Activated CD8-positive, alpha-beta memory T cell treated with anti-CD3 and anti-CD28 coated beads for 48 hours (primary cell): ENCODE measurements at regions not wholly inside any gene's neighbourhood (a gene's known extent, or its start where the extent isn't known, plus 50 kb on each side); places are given as distances from the start of the nearest gene placed in this dataset.
"Not testable (repeated sequence)": the region's sequence is repeated elsewhere in the genome, so short reads cannot be mapped to it uniquely, and the experiment has no call there.

ENCODE experiments used
- DNase-seq, 3 experiments: peaks; one replicate each; pipeline ENCODE4 v3.0.0-alpha.2; 2020; ENCODE audit warnings: low read depth in 2 of 3, low spot score in 2 of 3

DNA sequence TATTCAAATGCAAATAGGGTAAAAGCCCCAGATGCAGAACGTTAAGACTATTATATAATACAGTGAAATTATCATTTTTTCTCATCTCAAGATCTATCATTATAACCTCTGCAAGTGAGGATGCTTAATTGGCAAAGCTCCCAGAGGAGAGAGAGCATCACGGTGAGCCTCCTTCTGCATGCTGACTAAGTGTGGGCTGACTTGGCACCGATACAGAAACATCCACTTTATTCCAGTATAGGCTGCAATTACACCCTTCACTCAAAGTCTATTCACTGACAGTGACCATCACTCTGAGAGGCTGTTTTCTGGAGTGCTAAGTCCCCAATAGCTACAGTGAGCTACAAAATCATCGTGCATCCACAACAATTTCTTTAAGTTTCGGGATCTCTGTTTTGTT lies 171.1 kb upstream of the NBPF9 start:
- not testable (repeated sequence) for DNase-seq

DNA sequence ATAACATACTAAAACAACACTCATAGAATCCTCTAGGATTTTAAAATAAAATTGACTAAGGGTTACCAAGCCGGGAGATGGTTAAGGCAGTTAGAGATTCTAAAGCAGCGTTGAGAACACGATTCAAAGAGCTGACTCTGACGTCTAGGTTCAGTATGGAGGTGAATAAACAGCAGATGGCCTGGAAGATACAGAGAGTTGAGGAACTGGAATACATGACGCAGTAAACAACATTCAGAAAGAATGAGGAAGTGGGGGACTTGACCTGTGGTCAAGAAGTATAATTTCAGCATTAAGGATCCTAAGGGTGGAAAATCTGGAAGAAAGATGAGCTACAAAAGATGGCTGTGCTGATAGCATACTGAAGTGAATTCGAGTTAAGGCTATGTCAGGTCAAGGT lies 172.5 kb upstream of the NBPF9 start:
- not testable (repeated sequence) for DNase-seq

DNA sequence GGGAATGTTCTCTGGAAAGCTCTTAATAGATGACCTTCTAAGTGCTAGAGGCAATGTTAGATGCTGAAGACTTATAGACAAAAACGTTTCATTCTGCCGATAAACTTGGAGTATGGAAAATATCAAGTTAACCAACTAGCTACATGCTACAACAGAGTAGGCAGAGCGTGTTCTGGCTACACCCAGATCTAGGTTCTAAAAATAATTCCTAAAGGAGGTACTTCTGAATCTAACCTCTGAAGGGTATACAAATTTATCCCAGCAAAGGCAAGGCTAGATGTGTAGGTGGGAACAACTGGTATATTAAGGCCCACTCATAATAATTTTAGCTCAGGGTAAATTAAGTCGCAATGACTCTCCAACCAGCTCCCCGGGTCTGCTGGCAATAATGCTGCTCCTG lies 173.1 kb upstream of the NBPF9 start:
- not testable (repeated sequence) for DNase-seq

DNA sequence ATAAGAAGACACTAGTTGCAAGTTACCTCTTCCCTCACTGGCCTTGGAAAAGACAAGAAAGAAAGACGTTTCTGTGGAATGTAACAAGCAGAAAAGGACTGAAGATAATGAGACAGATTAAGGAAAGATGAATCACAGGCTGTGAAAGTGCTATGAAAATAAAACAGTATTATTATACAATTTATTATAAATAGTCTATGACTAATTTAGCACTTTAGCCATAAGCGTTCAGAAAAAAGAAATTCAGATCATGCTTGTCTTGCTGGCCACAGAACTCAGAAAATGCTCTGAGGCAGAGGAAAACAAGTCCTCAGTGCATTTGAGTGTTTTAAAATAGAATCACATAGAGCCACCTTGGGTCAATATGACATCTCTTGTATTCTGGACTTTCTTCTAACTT lies 174.8 kb upstream of the NBPF9 start:
- not testable (repeated sequence) for DNase-seq

DNA sequence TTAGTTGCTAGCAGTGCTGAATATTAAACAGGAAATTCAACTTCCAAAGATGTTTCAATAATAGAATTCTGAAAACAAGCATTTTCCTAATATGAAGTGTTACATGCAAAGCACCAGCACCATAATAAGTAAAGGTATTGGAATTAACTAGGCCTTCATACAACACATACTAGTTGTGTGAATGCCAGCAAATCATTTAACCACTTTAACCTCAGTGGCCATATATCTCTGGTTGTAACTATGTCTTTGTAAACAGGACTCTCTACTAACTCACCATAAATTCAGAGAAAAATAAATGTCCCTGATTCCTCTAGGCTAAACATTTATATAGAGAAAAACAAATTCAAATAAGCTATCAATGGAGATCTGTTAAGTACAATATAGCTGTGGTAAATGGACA lies 175.7 kb upstream of the NBPF9 start:
- DNase-seq, result not testable (repeated sequence)

DNA sequence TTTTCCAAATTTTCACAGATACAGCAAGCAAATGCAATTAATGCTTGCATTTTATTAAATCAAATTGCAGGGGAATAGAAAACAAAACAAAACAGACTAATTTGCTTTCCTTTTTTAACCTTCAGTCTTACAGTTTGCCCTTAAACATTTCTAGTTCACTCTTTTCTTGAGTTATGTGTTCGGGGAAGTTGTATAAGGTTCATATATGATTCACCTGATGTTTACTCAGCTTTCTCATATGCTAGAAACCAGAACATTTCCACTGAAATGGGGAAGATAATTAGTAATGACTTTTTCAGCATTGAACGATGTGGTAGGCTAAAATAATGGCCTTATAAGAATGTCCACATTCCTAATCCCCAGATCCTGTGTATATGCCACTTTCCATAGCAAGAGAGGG lies 176.2 kb upstream of the NBPF9 start:
- DNase-seq, result not testable (repeated sequence)

DNA sequence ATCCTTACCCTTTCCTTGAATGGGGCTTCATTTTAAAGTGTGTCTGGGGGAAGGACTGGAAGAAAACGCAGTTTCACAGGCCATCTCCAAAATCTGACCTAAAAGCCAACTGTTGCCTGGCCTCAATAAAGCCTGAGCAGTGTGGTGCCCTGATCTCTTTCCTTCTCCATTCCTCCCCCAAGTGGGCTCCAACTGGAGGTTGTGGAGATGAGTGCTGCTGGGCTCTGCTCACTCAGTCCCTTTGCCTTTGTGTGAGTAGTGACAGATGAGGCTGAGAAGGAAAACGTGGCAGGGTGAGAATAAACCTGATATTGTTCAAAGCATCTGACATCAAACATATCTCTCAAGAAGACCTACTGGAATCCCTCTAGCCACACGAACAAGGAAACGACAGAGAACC lies 181.4 kb upstream of the NBPF9 start:
- not testable (repeated sequence) for DNase-seq

DNA sequence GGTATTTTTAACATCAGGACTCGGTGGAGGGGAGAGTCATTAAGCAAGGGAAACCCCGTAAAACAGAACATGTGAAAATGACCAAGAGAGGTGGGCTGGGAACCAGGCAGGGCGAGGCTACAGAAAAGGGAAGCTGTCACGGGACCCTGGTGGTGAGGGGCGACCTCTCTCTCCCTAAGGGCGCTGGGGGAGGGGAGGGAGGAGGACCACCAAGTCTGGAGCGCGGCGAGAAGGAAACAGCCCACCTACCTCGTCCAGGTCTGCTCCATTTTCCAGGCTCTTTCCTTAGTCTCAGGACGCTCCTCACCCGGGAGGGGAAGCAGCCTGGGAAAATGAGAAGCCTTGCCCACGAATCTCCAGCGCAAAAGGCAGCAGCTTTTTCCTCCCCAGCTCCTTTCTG lies 181.9 kb upstream of the NBPF9 start:
- DNase-seq, result not testable (repeated sequence)

DNA sequence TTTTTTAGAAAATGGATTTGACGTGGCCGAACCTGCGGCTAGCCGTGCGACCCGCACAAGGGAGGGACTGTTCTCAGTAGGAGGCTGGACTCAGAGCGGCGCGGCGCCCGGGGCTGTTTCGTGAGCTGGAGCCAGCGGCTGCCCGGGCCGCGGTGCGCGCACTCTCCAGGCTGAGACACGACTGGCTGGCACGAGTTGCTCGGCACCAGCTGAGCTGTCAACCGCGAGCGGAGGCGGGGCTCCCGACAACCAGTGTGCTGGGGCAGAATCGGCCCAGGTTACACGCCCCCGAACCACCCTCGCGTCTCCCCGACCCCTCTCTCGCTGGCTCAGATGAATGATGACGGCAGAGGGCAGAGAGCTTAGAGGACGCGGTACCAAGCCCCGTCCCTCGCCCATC lies 182.3 kb upstream of the NBPF9 start:
- peak in 1 of 3 experiments; percentile 2 for DNase-seq

DNA sequence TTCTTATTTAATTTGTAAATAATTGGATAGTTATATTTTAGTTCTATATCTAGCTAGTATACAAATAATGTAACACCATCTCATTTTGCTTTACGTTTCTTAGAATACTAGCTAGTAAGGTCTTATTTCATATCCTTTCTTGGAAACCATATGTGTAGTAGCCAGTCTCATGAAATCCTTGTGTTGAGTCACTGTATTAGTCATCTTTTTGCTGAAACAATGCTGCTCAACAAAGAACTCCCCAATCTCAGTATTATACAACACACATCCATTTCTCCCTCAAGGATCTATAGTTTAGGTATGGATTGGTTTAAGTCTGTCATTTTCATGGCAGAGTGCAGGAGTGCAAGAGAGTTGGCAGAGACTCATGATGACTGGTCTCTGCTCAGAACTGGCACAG lies 185.2 kb upstream of the NBPF9 start:
- not testable (repeated sequence) for DNase-seq

DNA sequence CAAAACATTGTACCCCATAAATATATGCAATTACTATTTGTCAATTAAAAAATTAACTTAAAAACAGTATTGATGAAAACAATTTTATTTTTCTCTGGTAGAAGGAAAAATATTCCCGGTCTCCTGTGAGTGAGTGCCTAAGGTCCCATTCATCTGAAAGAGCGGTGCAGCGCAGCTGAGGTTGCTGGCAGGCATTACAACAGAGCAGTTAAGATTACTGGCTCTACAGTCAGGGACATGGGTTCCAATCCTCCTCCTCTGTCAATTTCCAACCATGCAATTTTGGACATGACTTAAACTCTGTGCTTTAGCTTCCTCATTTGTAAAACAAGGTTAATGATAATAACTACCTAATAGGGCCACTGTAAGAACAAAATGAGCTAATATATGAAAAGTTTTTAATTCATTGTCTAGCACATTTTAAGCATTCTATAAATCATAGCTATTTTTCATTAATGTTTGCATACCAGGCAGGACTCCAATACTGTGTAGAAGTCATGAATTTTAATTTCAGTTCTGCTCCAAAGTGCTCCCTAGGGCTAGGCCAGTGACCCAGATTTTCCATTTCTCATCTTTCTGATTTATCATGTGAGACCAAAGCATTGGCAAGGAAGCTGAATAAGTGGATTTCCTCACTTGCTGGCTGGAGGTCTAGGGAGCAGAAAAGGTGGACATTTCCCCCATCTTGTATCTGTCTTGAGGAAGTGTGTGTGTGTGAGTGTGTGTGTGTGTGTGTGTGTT lies 174.2 kb upstream of the NBPF19 start:
- not testable (repeated sequence) for DNase-seq

DNA sequence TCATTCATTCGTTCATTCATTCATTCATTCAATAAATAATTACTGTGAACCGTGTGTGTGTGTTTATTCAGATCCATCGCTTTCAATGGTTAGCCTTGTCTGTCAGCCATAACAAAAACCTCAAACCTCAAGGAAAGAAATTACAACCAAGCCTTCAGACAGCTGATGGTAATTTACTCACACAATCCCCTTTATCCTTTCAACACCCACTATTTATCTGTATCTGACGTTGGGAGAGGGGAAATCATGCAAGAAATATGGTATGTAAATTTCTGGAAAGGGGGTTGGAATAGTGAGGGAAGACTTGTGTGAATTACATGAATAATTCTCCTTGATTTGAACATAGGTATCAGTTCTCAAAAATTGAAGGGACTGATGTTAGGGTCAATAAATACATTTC lies 173.6 kb upstream of the NBPF19 start:
- not testable (repeated sequence) for DNase-seq

DNA sequence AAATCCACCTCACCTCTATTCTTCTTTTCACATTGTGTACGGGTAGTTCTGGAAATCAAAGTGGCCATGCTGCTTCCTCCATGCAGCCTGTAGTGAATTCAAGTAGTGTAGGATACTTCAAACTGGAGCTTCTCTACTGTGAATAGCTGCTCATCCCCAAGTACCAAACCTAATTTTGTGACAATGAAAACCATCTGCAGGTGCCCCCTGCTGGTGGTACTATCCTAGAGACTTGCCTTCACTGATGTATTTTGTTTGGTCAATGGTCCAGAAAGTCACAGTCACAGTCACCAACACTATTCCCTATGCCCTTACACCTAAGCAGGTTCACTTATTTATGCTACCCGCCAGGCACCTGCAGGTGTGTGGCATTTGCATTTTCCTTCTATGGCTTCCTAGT lies 170.0 kb upstream of the NBPF19 start:
- DNase-seq, result not testable (repeated sequence)

DNA sequence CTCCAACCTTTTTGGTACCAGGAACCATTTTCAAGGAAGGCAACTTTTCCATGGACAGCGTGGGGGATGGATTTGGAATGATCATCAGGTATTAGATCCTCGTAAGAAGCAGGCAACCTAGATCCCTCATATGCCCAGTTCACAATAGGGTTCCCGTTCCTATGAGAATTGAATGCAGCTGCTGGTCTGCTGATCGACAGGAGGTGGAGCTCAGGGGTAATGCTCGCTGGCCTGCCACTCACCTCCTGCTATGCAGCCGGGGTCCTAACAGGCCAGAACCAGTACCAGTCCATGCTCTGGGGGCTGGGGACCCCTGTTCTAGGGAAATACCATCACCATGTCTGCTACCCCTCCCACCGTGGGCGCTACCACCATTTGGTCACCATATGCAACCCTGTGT lies 167.2 kb upstream of the NBPF19 start:
- not testable (repeated sequence) for DNase-seq

DNA sequence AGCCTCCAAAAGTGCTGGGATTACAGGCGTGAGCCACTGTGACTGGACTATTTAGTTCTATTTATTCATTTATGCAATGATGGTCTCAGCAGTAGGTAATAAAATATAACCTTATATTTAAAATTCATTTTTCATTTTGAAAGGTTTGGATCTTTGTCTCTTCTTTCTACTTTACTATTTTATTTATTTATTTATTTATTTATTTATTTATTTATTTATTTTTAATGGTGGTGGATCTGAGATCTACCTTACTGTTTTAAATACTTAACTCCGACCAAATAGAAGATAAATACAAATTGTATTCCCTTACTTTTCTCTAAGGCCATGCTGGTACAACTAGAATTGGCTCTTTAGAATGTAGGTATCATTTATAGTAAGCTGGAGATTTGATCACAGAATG lies 159.9 kb upstream of the NBPF19 start:
- DNase-seq, result not testable (repeated sequence)

DNA sequence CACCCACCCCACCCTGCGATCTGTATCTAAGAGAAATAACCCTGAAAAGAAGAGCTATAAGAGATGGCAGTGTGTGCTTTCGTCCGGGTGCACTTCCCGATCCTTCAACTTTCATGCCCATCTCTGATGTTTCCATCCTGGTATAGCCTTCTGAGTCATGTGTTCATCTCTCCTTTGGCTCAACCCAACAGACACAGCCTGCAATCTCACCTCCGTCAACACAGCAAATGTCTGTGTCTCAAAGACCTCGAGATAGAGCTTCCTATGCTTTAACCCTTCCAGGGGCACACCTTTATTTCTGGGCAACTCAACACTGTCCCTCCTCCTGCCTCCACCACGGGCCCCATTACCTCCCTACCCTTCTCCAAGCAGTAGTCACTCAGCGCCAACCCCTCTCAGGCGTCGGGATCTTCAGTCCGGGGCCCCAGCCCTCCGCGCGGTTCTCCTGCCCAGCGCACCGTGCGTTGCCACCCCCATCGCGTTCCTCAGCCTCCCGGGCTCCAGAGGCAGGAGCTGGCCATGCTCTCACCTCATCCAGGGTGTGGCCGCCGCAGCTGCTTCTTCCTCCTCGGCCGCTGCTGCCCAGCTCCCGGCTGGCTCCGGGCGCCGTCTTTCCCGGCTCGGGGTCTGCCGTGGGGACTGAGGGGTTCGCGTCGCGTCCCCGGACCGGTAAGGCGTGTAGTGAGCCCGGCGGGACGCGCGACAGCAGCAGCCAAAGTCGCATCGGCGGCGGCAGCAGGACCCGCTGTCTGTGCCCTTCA lies 153.7 kb upstream of the NBPF19 start:
- not testable (repeated sequence) for DNase-seq

DNA sequence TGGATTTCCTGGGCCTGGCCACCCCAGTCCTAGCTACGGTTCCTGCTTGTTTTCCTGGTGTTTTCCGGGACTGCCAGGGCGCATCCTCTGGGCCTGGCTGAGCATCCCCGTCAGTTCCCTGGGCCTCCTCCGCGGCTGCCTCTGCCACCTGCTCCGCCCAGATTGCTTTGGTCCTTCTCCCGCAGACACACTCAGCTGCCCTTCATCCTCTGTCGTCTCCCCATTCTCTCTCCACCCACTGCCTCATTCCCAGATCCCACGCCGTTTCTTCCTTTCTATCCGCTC lies 153.2 kb upstream of the NBPF19 start:
- DNase-seq, result not testable (repeated sequence)

DNA sequence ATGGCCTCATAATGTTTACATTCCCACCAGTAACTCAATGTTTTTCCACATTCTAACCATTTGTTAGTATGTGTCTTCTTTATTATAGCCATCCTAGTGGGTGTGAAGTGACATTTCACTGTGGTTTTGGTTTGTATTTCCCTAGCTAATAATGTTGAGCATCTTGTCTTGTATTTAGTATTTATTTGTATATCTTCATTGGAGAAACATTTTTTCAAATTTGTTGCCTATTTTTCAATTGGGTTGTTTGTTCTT lies 144.8 kb upstream of the NBPF19 start:
- DNase-seq, result not testable (repeated sequence)

DNA sequence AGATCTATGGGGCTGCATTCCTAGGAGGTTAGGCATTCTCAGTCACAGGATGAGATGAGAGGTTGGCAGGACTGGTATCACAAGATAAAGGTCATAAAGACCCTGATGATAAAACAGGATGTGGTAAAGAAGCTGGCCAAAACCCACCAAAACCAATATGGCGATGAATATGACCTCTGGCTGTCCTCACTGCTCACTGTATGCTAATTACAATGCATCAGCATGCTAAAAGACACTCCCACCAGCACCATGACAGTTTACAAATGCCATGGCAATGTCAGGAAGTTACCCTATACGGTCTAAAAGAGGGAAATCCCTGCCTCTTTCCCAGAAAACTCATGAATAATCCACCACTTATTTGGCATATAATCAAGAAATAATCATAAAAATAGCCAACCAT lies 138.8 kb upstream of the NBPF19 start:
- not testable (repeated sequence) for DNase-seq

DNA sequence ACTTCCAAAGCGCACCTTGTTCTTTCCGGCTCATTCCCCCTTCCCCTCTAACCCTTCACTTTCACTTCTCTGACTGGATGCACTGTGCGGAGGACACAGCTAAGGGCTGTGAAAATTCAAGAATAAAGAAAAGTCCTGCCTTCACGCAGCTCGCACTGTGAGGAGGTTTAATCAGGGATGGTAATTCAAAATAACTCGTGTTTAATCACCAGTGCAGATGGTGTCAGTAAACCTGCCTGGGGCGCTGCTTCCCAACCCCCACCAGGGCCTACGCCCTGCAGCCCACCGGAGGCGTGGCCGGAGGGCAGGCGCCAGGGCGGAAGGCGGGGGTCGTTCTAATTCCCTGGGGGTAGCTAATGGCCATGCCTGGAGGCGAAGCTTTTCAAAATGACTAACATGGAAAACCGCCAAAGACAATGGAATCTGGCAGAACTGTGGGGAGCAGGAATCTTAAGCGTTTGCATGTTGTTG lies 136.6 kb upstream of the NBPF19 start:
- not testable (repeated sequence) for DNase-seq

DNA sequence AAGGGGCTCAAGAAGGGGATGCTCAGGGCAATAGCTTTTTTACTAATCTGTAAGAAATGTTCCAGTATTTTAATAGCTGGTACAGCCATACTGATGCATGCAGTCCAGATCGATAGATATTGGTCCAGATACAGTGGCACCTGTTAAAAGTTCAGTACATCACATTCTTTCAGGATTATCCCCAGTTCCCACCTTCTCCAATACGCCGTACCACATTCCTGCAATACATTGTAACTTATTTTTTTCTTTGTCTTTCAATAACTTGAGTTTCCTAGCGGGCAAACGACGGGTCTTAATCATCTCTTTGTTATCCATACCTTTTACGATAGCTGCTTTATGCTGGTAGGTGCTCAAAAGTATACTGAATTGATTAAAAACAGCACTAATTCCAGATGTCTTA lies 136.1 kb upstream of the NBPF19 start:
- DNase-seq, result not testable (repeated sequence)

DNA sequence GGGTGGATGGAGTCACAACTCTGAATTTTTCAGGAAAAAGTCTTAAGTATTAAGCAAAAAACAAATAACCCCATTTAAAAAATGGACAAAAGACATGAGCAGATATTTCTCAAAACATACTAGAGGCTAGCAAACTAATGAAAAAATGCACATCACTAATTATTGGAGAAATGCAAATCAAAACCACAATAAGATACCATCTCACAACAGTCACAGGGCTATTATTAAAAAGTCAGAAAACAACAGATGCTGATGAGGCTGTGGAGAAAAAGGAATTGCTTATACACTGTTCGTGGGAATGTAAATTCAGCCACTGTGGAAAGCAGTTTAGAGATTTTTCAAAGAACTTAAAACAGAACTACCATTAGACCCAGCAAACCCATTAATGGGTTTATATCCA lies 125.4 kb upstream of the NBPF19 start:
- not testable (repeated sequence) for DNase-seq

DNA sequence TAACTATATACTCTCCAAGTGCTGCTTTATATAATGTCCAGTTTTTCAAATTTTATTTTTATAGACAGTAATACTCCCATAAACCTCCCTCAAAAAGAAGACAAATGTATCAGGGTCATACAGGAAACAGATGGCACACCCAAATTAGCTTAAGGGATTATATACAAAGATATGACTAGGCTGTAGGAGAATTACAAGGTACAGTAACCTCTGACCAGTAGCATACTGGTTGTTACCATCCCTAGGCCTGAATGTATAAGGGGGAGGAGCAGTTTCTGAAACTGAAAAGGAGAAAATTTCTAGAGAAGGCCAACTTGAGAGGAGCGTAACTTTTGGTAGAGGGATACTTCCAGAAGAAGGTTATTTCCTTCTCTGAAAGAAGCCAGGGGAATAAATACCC lies 122.6 kb upstream of the NBPF19 start:
- DNase-seq, result not testable (repeated sequence)
